ENCODE measurements at regions not wholly inside any gene's neighbourhood (a gene's known extent, or its start where the extent isn't known, plus 50 kb on each side); places are given as distances from the start of the nearest gene placed in this dataset.

GRCh38 chr7:152969335-152969734, 209.8 kb downstream of the ACTR3B start:
- no peak for TF ChIP-seq CTCF (IDR thresholded peaks at IDR 0.05; ENCODE audit: low read depth, low read length, missing control alignments)
- H3K4me3 ChIP-seq (ENCODE audit: low read depth, low read length) = no peak overlapping the region
- DNase-seq (ENCODE audit: low read depth) = no peak

GRCh38 chr7:152969839-152970238, 210.3 kb downstream of the ACTR3B start:
- H3K4me3 ChIP-seq (ENCODE audit: low read depth, low read length) = no peak overlapping the region

GRCh38 chr7:152970481-152970880, 210.9 kb downstream of the ACTR3B start:
- TF ChIP-seq CTCF (IDR thresholded peaks at IDR 0.05; ENCODE audit: low read depth, low read length, missing control alignments) = no peak
- no peak for DNase-seq (ENCODE audit: low read depth)
- H3K4me3 ChIP-seq (ENCODE audit: low read depth, low read length) = no peak overlapping the region

More at GRCh38 chr7:152969839-152970238, 210.3 kb downstream of the ACTR3B start:
- no peak for DNase-seq (ENCODE audit: low read depth)
- TF ChIP-seq CTCF (IDR thresholded peaks at IDR 0.05; ENCODE audit: low read depth, low read length, missing control alignments) = no peak

- no peak overlapping the region for H3K4me3 ChIP-seq (ENCODE audit: low read depth, low read length)
- no peak for TF ChIP-seq CTCF (IDR thresholded peaks at IDR 0.05; ENCODE audit: low read depth, low read length, missing control alignments)
- DNase-seq (ENCODE audit: low read depth) = no peak
Measured at GRCh38 chr7:152974577-152974976, 215.0 kb downstream of the ACTR3B start.

- no peak for TF ChIP-seq CTCF (IDR thresholded peaks at IDR 0.05; ENCODE audit: low read depth, low read length, missing control alignments)
- no peak for DNase-seq (ENCODE audit: low read depth)
- no peak overlapping the region for H3K4me3 ChIP-seq (ENCODE audit: low read depth, low read length)
Measured at GRCh38 chr7:152975076-152975475, 215.5 kb downstream of the ACTR3B start.

GRCh38 chr7:152979376-152979775, 219.8 kb downstream of the ACTR3B start:
- H3K4me3 ChIP-seq (ENCODE audit: low read depth, low read length) = no peak overlapping the region
- TF ChIP-seq CTCF (IDR thresholded peaks at IDR 0.05; ENCODE audit: low read depth, low read length, missing control alignments) = no peak
- no peak for DNase-seq (ENCODE audit: low read depth)

- no peak overlapping the region for H3K4me3 ChIP-seq (ENCODE audit: low read depth, low read length)
- no peak for DNase-seq (ENCODE audit: low read depth)
- TF ChIP-seq CTCF (IDR thresholded peaks at IDR 0.05; ENCODE audit: low read depth, low read length, missing control alignments) = no peak
Measured at GRCh38 chr7:152984421-152984820, 224.9 kb downstream of the ACTR3B start.
